G401 (cell line): ENCODE measurements at regions not wholly inside any gene's neighbourhood (a gene's known extent, or its start where the extent isn't known, plus 50 kb on each side); places are given as distances from the start of the nearest gene placed in this dataset.
"Not testable (repeated sequence)": the region's sequence is repeated elsewhere in the genome, so short reads cannot be mapped to it uniquely, and the experiment has no call there.

Source experiments
- DNase-seq: peaks from one replicate; pipeline ENCODE4 v3.0.0-alpha.2; 2015; ENCODE audit warnings: low spot score
- in situ Hi-C: cut with HindIII; loops from 2 replicates; pipeline ENCODE4 v1.10.0; 2016; ENCODE audit warnings: low sequenced_read_pairs, mixed read lengths

GRCh38 chr14:97109234-97109633, 312.1 kb downstream of the VRK1 start:
- in situ Hi-C loops: no loop called here
- DNase-seq: no peak

GRCh38 chr14:97113339-97113738, 316.2 kb downstream of the VRK1 start:
- DNase-seq: no peak
- in situ Hi-C loops: no loop called here

GRCh38 chr14:97116546-97116945, 319.4 kb downstream of the VRK1 start:
- in situ Hi-C loops: no loop called here
- no peak for DNase-seq

GRCh38 chr14:97117693-97118092, 320.5 kb downstream of the VRK1 start:
- in situ Hi-C loops: no loop called here
- no peak for DNase-seq

- in situ Hi-C loops: no loop called here
- DNase-seq: no peak
Measured at GRCh38 chr14:97120204-97120603, 323.0 kb downstream of the VRK1 start.

GRCh38 chr14:97120611-97121031, 323.4 kb downstream of the VRK1 start:
- in situ Hi-C loops: no loop called here

GRCh38 chr14:97129639-97130038, 332.5 kb downstream of the VRK1 start:
- in situ Hi-C loops: no loop called here
- no peak for DNase-seq

More at GRCh38 chr14:97120611-97121031, 323.4 kb downstream of the VRK1 start:
- no peak for DNase-seq

- in situ Hi-C loops, DNase-seq: not testable (repeated sequence)
Measured at GRCh38 chr14:97135847-97136246, 338.7 kb downstream of the VRK1 start.

GRCh38 chr14:97137705-97138104, 340.5 kb downstream of the VRK1 start:
- no peak for DNase-seq
- in situ Hi-C loops: no loop called here

- in situ Hi-C loops: no loop called here
- DNase-seq: peak; percentile 8
Measured at GRCh38 chr14:97138801-97139200, 341.6 kb downstream of the VRK1 start.

- in situ Hi-C loops: no loop called here
- DNase-seq: no peak
Measured at GRCh38 chr14:97143011-97143410, 345.8 kb downstream of the VRK1 start.

GRCh38 chr14:97143456-97143855, 346.3 kb downstream of the VRK1 start:
- no peak for DNase-seq
- in situ Hi-C loops: no loop called here

GRCh38 chr14:97148021-97148420, 350.8 kb downstream of the VRK1 start:
- in situ Hi-C loops, DNase-seq: not testable (repeated sequence)

GRCh38 chr14:97149775-97150174, 352.6 kb downstream of the VRK1 start:
- in situ Hi-C loops: no loop called here
- DNase-seq: no peak

GRCh38 chr14:97153527-97153926, 356.3 kb downstream of the VRK1 start:
- in situ Hi-C loops: no loop called here
- DNase-seq: no peak

- in situ Hi-C loops: no loop called here
- DNase-seq: no peak
Measured at GRCh38 chr14:97155320-97155719, 358.1 kb downstream of the VRK1 start.

GRCh38 chr14:97155814-97156213, 358.6 kb downstream of the VRK1 start:
- in situ Hi-C loops: no loop called here
- DNase-seq: no peak

GRCh38 chr14:97156705-97157104, 359.5 kb downstream of the VRK1 start:
- DNase-seq: no peak
- in situ Hi-C loops: no loop called here

GRCh38 chr14:97158102-97158501, 360.9 kb downstream of the VRK1 start:
- in situ Hi-C loops: no loop called here
- DNase-seq: no peak

GRCh38 chr14:97159124-97159523, 361.9 kb downstream of the VRK1 start:
- in situ Hi-C loops: no loop called here
- DNase-seq: no peak

- DNase-seq: no peak
- in situ Hi-C loops: no loop called here
Measured at GRCh38 chr14:97162621-97163020, 365.4 kb downstream of the VRK1 start.

GRCh38 chr14:97164021-97164420, 366.8 kb downstream of the VRK1 start:
- DNase-seq: no peak

More at GRCh38 chr14:97164021-97164420, 366.8 kb downstream of the VRK1 start:
- in situ Hi-C loops: no loop called here
